ENCODE measurements at regions not wholly inside any gene's neighbourhood (a gene's known extent, or its start where the extent isn't known, plus 50 kb on each side); places are given as distances from the start of the nearest gene placed in this dataset.

DNA sequence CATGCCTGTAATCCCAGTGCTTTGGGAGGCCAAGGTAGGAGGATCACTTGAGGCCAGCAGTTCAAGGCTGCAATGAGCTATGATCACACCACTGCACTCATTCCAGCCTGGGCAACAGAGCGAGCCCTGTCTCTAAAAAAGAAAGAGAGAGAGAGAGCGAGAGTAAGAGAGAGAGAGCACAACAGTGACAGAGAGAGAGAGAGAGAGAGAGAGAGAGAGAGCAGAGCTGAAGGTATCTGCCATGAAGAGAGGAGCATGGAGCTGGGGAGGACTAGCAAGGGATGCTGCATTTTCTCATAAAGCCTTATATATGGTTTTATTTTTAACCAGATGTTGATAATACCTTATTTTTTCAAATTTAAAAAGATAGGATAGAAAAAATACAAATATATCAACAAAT lies 84.5 kb upstream of the RNF32 start:
- H3K4me3 ChIP-seq = no peak overlapping the region
- DNase-seq = no peak
- no peaks in the 10 kb centered on the region for H3K36me3 ChIP-seq
- no peaks in the 10 kb centered on the region for H3K4me1 ChIP-seq
- H3K9me3 ChIP-seq = no peaks in the 10 kb centered on the region
- TF ChIP-seq POLR2A (IDR thresholded peaks at IDR 0.05) = no peak
- 83 to 95% (median 86%) methylated on average over 2 of the region's 2 CpGs for WGBS, 5 donors
- intact Hi-C loops (cut with DNase I; ENCODE audit: low total_unique reads) = no loop called here
- peaks cover 0 to 8% (median 0%) of the 10 kb centered on the region in 7 donors for H3K27me3 ChIP-seq (replicated peaks in 1 of 7)
- no peak overlapping the region for H3K27ac ChIP-seq

DNA sequence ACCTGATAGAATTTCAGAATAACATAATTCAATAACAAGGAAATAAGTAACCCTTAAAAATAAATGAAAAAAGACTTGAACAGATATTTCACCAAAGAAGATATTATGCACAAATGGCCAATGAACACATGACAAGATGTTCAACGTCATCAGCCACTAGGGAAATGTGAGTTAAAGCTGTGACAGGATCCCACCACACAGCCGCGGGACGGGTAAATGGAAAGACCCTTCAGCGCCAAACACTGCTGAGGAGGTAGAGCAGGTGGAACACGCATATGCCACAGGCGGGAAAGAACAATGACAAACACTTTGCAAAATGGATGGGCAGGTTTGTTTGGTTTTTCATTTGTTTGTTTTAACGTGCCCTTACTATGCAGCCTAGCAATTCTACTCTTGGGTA lies 86.1 kb upstream of the RNF32 start:
- 83 to 91% (median 86%) methylated on average over 8 of the region's 8 CpGs for WGBS, 5 donors

GRCh38 chr7:156549636-156550035 lies 90.9 kb upstream of the RNF32 start:
- Histone ChIP-seq H3K27me3 (replicated peaks in 1 of 7) (no peaks in the 10 kb centered on the region), H3K9me3 (peaks cover 0 to 25% (median 14%) of the 10 kb centered on the region in 8 donors), H3K36me3 (no peaks in the 10 kb centered on the region), H3K27ac (no peak overlapping the region), H3K4me1 (no peaks in the 10 kb centered on the region), H3K4me3 (no peak overlapping the region)
- TF ChIP-seq POLR2AphosphoS5 (IDR thresholded peaks at IDR 0.05) = no peak
- TF ChIP-seq POLR2A (IDR thresholded peaks at IDR 0.05) = no peak
- TF ChIP-seq, protein P1, sequence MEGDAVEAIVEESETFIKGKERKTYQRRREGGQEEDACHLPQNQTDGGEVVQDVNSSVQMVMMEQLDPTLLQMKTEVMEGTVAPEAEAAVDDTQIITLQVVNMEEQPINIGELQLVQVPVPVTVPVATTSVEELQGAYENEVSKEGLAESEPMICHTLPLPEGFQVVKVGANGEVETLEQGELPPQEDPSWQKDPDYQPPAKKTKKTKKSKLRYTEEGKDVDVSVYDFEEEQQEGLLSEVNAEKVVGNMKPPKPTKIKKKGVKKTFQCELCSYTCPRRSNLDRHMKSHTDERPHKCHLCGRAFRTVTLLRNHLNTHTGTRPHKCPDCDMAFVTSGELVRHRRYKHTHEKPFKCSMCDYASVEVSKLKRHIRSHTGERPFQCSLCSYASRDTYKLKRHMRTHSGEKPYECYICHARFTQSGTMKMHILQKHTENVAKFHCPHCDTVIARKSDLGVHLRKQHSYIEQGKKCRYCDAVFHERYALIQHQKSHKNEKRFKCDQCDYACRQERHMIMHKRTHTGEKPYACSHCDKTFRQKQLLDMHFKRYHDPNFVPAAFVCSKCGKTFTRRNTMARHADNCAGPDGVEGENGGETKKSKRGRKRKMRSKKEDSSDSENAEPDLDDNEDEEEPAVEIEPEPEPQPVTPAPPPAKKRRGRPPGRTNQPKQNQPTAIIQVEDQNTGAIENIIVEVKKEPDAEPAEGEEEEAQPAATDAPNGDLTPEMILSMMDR (IDR thresholded peaks at IDR 0.05 in 8 of 11, conservative IDR thresholded peaks at IDR 0.05 in 3 of 11) = no peak
- DNase-seq = no peak
- WGBS, 5 donors = 90 to 94% (median 91%) methylated on average over 6 to 9 of the region's 9 CpGs
- intact Hi-C loops (cut with DNase I; ENCODE audit: low total_unique reads) = no loop called here

More for the DNA sequence above, 86.1 kb upstream of the RNF32 start:
- Histone ChIP-seq H3K9me3 (peaks cover 0 to 7% (median 0%) of the 10 kb centered on the region in 8 donors), H3K4me1 (no peaks in the 10 kb centered on the region), H3K4me3 (no peak overlapping the region), H3K36me3 (no peaks in the 10 kb centered on the region), H3K27me3 (replicated peaks in 1 of 7) (no peaks in the 10 kb centered on the region), H3K27ac (no peak overlapping the region)
- intact Hi-C loops (cut with DNase I; ENCODE audit: low total_unique reads) = no loop called here
- no peak for DNase-seq
- TF ChIP-seq POLR2A (IDR thresholded peaks at IDR 0.05) (no peak), POLR2AphosphoS5 (IDR thresholded peaks at IDR 0.05) (no peak)
- TF ChIP-seq, protein P1 (IDR thresholded peaks at IDR 0.05 in 8 of 11, conservative IDR thresholded peaks at IDR 0.05 in 3 of 11) = no peak

DNA sequence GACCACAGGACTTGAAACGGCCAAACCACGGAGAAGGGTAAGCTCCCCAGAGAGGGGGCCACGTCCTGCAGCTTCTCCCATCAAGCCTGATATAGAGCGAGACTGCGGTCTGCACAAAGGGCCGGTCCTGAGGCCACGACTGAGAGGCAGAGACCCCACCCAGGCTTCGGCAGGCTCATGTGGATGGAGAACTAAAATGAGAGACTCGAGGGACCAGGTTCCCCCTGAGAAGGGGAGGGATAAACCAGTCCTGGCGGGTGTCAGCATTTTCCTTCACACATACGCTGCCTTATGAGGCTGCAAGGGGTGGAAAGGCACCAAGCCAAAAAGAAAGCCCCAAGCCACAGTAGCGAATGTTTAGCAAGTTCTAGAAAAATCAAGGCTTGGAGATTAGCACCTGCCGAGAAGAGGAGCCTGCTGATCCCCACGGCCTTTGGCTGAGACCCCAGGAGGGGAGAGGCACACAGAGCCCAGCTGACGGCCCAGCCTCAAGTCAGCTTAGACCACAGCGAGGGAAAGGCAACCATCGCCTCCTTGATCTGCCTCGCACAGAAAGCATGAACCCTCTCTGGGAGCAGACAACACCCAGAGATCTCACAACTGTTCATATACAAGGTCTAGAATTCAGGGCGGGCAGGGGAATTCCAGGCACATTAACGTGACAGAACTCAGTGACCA lies 92.6 kb upstream of the RNF32 start:
- Histone ChIP-seq H3K4me3 (no peak overlapping the region), H3K9me3 (peaks cover 0 to 25% (median 14%) of the 10 kb centered on the region in 8 donors), H3K4me1 (no peaks in the 10 kb centered on the region), H3K36me3 (no peaks in the 10 kb centered on the region), H3K27ac (no peak overlapping the region), H3K27me3 (replicated peaks in 1 of 7) (no peaks in the 10 kb centered on the region)
- 67 to 74% (median 69%) methylated on average over 20 of the region's 20 CpGs for WGBS, 5 donors
- DNase-seq = no peak
- intact Hi-C loops (cut with DNase I; ENCODE audit: low total_unique reads) = no loop called here
- TF ChIP-seq POLR2AphosphoS5 (IDR thresholded peaks at IDR 0.05) (no peak), POLR2A (IDR thresholded peaks at IDR 0.05) (no peak)
- TF ChIP-seq, protein P1 (IDR thresholded peaks at IDR 0.05 in 8 of 11, conservative IDR thresholded peaks at IDR 0.05 in 3 of 11) = no peak
